H1 (cell line): ENCODE measurements at regions not wholly inside any gene's neighbourhood (a gene's known extent, or its start where the extent isn't known, plus 50 kb on each side); places are given as distances from the start of the nearest gene placed in this dataset.

ENCODE experiments used
- BCL11A ChIP-seq, 2 experiments: IDR thresholded peaks; one replicate each; pipeline ENCODE4 v1.6.1; 2011; ENCODE audit warnings: low read depth in 2 of 2, low read length in 2 of 2, mild to moderate bottlenecking in 2 of 2
- BRCA1 ChIP-seq: IDR thresholded peaks from 2 replicates; pipeline ENCODE4 v1.6.1; 2012; ENCODE audit warnings: low read depth, low read length, improper control_type of control experiment
- CREB1 ChIP-seq: IDR thresholded peaks from 2 replicates; pipeline ENCODE4 v1.6.1; 2012; ENCODE audit warnings: inconsistent platforms
- CTCF ChIP-seq, 3 experiments: IDR thresholded peaks; 1 replicate in 2 of 3; 2 replicates in 1 of 3; pipeline versions ENCODE4 v1.5.1 to v1.6.1; 2011; ENCODE audit warnings: low read length in 3 of 3, mild to moderate bottlenecking in 3 of 3, inconsistent platforms in 2 of 3, low read depth in 1 of 3, moderate library complexity in 1 of 3; ENCODE audit not compliant: insufficient read depth in 1 of 3; ENCODE audit errors: control extremely low read depth in 1 of 3
- JUN ChIP-seq: IDR thresholded peaks from 2 replicates; pipeline ENCODE4 v1.6.1; 2011; ENCODE audit warnings: low read depth, mild to moderate bottlenecking, improper control_type of control experiment, low read length
- JUND ChIP-seq: IDR thresholded peaks from 2 replicates; pipeline ENCODE4 v1.6.1; 2011; ENCODE audit warnings: mild to moderate bottlenecking, improper control_type of control experiment, low read length
- POLR2AphosphoS5 ChIP-seq: IDR thresholded peaks from 2 replicates; pipeline ENCODE4 v1.6.1; 2011; ENCODE audit warnings: low read depth, low read length
- SAP30 ChIP-seq: fragments of 300-600 bp; sonication (generic); IDR thresholded peaks from 2 replicates; pipeline ENCODE4 v1.7.1; 2012; ENCODE audit warnings: low read length, moderate library complexity, mild to moderate bottlenecking, inconsistent platforms; ENCODE audit not compliant: insufficient read depth, insufficient replicate concordance
- TAF1 ChIP-seq: IDR thresholded peaks from 2 replicates; pipeline ENCODE4 v1.6.1; 2011; ENCODE audit warnings: mild to moderate bottlenecking, low read depth, low read length
- USF2 ChIP-seq: IDR thresholded peaks from 2 replicates; pipeline ENCODE4 v1.6.1; 2011; ENCODE audit warnings: low read length, improper control_type of control experiment

- no peak for TF ChIP-seq CTCF (IDR thresholded peaks at IDR 0.05; ENCODE audit: control extremely low read depth in 1 of 3, insufficient read depth in 1 of 3, low read depth in 1 of 3, low read length in 3 of 3)
- TF ChIP-seq POLR2AphosphoS5, result no peak
- TF ChIP-seq TAF1, result no peak
- TF ChIP-seq CREB1, result no peak
- no peak for TF ChIP-seq JUN
- no peak for TF ChIP-seq BCL11A (IDR thresholded peaks at IDR 0.05; ENCODE audit: low read depth in 2 of 2, low read length in 2 of 2)
- no peak for TF ChIP-seq SAP30
- no peak for TF ChIP-seq JUND
- no peak for TF ChIP-seq BRCA1
- TF ChIP-seq USF2, result no peak
Observed at GRCh38 chr1:182172699-182173098, 111.2 kb upstream of the ZNF648 start.
